RPMI7951 (cell line): ENCODE measurements at regions not wholly inside any gene's neighbourhood (a gene's known extent, or its start where the extent isn't known, plus 50 kb on each side); places are given as distances from the start of the nearest gene placed in this dataset.
"Not testable (repeated sequence)": the region's sequence is repeated elsewhere in the genome, so short reads cannot be mapped to it uniquely, and the experiment has no call there.

Experiments used
- DNase-seq: peaks from one replicate; pipeline ENCODE4 v3.0.0-alpha.2; 2012; ENCODE audit warnings: low read depth

DNA sequence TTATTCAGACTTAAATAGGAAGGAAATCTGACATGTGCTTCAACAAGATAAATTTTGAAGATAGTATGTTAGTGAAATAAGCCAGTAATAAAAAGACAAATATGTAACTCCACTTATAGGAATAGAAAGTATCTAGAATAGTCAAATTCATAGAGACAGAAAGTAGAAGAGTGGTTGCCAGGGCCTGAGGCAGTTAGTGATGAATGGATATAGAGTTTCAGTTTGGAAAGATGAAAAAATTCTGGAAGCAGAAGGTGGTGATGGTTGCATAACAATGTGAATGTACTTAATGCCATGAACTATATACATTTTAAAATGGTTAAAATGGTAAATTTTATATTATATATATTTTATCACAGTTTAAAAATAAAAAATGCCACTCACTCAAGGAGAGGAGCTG, 54.3 kb downstream of the HAND2 start:
- DNase-seq = no peak

DNA sequence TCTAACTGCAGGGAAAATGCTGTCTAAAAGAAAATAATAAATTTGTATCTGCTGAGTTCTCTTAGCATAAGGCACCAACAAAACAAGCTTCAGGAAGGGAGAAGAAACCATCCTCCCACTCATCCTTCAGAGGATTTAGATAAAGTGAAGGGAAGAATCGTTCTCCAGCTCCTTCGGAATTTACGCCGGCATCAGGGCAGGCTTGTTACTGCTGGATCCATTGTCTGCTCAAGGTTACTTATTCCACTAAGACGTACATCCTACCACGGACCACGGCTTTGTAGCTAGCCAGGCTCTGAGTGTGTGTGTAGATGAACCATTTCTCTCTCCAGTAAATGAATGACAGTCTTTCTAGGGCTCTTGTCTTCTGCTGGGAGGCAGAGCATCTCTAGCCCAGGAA, 60.4 kb downstream of the HAND2 start:
- no peak for DNase-seq

- DNase-seq = no peak
Observed at GRCh38 chr4:173468314-173468713, 61.7 kb downstream of the HAND2 start.

DNA sequence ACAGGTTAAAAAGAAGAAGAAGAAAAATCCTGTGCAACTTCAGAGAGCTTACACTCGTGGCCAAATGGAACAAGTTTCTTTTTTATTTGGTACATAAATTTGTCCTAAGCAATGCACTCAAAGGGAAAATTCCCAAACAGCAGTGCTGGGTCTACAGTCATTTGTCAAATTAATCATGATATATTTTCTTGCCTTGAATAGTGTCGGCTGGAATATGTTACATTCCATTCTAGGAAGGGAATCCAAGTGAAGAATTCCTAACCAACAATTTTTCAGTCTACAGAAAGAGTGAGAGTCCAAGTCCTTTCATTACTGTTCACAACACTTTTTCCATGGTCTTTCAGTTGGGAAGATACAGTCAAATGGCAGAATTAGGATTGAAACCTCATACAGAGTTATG, 63.9 kb downstream of the HAND2 start:
- no peak for DNase-seq

DNA sequence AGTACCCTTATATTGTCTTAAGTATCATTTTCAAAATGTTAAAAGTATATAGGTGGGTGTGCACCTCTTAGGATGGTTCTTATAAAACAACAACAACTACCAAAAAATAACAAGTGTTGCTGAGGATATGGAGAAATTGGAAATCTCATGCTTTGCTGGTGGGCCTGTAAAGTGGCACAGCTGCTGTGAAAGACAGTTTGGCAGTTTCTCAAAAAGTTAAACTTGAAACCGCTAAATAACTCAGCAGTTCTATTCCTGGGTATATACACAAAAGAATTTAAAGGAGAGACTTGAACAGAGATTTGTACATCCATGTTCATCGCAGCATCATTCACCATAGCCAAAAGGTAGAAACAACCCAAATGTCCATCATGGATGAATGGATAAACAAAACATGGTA, 65.5 kb downstream of the HAND2 start:
- DNase-seq = no peak

DNA sequence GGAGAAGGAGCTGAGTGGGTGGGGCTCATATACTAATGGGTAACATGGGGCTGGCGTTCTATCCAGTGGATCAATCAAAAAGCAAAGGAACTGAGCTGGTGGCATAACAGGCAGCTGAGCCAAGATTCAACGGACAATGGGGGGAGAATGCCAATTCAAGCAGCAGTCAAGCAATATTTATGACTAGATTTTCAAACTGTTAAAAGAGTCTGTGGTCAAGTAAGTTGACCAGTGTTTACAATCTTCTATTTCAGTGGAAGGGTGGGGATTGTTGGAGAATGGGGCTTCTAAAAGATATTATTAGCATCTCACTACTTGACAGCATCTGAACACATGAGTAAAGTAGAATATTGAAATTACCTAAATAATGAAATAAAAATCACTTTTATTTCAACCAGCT, 64.9 kb upstream of the SCRG1 start:
- DNase-seq = no peak

GRCh38 chr4:173461170-173461569, 62.3 kb upstream of the SCRG1 start:
- DNase-seq = peak; percentile 82

- DNase-seq = no peak
Observed at GRCh38 chr4:173459857-173460256, 60.9 kb upstream of the SCRG1 start.

DNA sequence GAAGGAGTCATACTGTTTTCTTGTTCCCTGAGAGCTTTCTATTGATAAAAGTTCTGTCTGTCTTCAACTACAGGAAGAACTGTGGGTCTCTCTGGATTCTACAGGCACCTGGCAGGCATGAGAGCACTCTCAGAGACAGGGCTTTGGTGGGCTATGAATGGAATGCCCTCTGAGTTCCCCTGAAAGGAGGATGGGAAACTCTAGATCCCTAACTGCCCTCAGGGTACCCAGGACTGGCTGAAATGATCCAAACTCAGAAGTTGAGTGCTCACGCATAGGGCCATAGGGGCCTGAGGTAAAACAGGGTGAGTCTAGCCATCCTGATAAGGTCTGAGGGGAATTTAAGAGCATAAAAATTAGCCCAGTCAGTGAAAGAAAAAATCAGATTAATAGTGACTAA, 59.0 kb upstream of the SCRG1 start:
- DNase-seq = no peak

DNA sequence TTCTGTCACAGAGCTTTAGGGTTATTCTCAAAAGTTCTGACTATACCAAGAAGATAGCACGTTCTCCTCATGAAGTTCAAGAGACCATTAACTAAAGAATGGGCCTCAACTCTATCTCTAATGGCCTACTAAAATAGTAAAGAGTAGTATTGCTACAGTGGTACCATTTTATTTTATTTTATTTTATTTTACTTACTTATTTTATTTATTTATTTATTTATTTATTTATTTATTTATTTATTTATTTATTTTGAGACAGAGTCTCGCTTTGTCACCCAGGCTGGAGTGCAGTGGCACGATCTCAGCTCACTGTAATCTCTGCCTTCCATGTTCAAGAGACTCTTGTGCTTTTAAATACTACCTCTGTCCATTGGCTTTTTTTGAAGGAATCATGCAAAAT, 52.5 kb upstream of the SCRG1 start:
- DNase-seq = not testable (repeated sequence)

DNA sequence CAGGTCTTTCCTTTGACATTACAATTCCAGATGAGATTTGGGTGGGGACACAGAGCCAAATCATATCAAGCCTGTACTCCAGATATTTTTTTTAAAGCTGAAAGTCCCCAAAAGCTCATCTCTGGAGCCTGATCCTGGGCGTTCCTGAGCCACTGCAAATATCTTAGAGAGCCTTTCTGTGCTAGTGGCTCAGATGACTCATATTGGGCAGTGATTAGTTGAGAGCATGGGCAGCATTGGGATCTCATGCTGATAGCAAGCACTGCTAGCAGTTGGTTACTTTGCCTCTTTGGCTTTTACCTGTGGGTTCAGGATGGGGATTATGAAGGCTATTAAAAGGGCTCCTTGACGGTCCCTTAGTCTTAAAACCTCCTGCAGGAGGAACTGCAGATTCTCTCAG, 51.4 kb upstream of the SCRG1 start:
- no peak for DNase-seq

DNA sequence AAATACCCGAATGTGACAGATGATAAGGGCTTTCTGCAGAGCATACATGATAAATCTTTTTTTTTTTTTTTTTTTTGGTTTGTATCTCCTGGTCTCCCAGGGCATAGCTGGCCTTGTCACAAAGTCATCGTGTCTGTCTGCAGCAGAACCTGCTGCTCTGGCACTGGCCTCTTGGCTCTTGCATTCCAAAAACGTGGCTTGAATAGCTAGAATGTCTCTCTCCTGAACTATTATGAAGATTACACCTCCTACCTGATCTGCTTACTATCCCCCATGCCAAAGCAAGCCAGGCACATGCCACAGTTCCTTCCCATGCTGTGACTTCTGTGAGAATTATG, 50.4 kb upstream of the SCRG1 start:
- no peak for DNase-seq

DNA sequence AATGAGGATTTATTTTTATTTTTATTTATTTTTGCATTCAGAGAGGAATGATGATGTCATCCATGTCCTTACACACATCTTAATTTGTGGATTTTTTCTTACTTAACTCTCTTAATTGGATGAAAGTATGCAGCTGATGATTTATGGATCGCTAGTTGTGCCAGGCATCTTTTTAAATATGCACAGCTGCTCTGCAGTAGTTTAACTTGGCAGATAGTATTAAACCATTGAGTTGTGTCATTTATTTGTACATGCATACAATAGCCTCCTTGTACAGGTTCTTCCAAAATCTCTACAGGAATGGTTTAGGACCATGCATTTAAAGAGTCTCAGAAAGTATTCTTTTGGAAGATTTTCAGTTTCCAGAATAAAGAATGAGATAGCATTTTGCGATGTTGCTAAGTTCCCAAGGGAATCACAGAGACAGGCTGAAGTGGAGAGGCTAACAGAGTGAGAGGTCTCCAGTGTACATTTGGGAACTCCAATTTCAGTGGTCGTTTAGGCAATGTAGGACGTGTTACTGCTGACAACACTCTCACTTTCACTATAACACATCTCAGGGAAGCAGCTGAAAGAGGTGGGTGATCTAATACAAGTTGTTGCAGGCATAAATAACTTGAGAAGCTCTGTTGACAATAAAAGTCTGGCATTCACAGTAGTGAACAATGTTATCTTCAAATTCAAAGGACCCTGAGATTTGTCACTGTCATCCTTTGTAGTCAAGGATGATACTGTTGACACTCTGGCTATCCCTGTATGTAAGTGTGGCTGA, 49.9 kb upstream of the SCRG1 start:
- peak; percentile 13 for DNase-seq
